HFF-Myc (cell line): ENCODE measurements at regions not wholly inside any gene's neighbourhood (a gene's known extent, or its start where the extent isn't known, plus 50 kb on each side); places are given as distances from the start of the nearest gene placed in this dataset.
"Not testable (repeated sequence)": the region's sequence is repeated elsewhere in the genome, so short reads cannot be mapped to it uniquely, and the experiment has no call there.

Experiments used
- DNase-seq: peaks from one replicate; pipeline ENCODE4 v3.0.0-alpha.2; 2011; ENCODE audit warnings: low read depth; ENCODE audit errors: extremely low read depth
- H3K4me3 ChIP-seq: replicated peaks from 2 replicates; pipeline ENCODE4 v1.5.1; 2011; ENCODE audit warnings: low read depth, mild to moderate bottlenecking, control low read depth, low read length
- CTCF ChIP-seq: IDR thresholded peaks from 2 replicates; pipeline ENCODE4 v1.5.1; 2012; ENCODE audit warnings: mild to moderate bottlenecking, low read depth, low read length, control low read depth; ENCODE audit errors: missing control alignments

- DNase-seq = no peak
- TF ChIP-seq CTCF = no peak
- H3K4me3 ChIP-seq = no peak overlapping the region
Measured at GRCh38 chr3:174547801-174548435, 311.2 kb upstream of the NAALADL2 start.

- H3K4me3 ChIP-seq = no peak overlapping the region
- no peak for TF ChIP-seq CTCF
- no peak for DNase-seq
Measured at GRCh38 chr3:174548841-174549623, 310.1 kb upstream of the NAALADL2 start.

GRCh38 chr3:174581558-174581957 lies 277.6 kb upstream of the NAALADL2 start:
- no peak overlapping the region for H3K4me3 ChIP-seq
- no peak for DNase-seq
- no peak for TF ChIP-seq CTCF

GRCh38 chr3:174583396-174583795 lies 275.7 kb upstream of the NAALADL2 start:
- no peak overlapping the region for H3K4me3 ChIP-seq
- DNase-seq = no peak
- no peak for TF ChIP-seq CTCF

GRCh38 chr3:174587137-174587536 lies 272.0 kb upstream of the NAALADL2 start:
- not testable (repeated sequence) for H3K4me3 ChIP-seq, DNase-seq

GRCh38 chr3:174596447-174596982 lies 262.6 kb upstream of the NAALADL2 start:
- no peak for TF ChIP-seq CTCF
- DNase-seq = no peak
- no peak overlapping the region for H3K4me3 ChIP-seq

- no peak overlapping the region for H3K4me3 ChIP-seq
- no peak for DNase-seq
- TF ChIP-seq CTCF = no peak
Measured at GRCh38 chr3:174598885-174599439, 260.2 kb upstream of the NAALADL2 start.
